GM12873 (cell line): ENCODE measurements at regions not wholly inside any gene's neighbourhood (a gene's known extent, or its start where the extent isn't known, plus 50 kb on each side); places are given as distances from the start of the nearest gene placed in this dataset.

ENCODE experiments used
- TF ChIP-seq, protein P1 (sequence below): IDR thresholded peaks from 2 replicates; pipeline ENCODE4 v1.5.1; 2012; ENCODE audit warnings: low read depth, mild to moderate bottlenecking, moderate library complexity, low read length, control low read depth; ENCODE audit not compliant: insufficient read depth; ENCODE audit errors: missing control alignments

- TF ChIP-seq, protein P1, sequence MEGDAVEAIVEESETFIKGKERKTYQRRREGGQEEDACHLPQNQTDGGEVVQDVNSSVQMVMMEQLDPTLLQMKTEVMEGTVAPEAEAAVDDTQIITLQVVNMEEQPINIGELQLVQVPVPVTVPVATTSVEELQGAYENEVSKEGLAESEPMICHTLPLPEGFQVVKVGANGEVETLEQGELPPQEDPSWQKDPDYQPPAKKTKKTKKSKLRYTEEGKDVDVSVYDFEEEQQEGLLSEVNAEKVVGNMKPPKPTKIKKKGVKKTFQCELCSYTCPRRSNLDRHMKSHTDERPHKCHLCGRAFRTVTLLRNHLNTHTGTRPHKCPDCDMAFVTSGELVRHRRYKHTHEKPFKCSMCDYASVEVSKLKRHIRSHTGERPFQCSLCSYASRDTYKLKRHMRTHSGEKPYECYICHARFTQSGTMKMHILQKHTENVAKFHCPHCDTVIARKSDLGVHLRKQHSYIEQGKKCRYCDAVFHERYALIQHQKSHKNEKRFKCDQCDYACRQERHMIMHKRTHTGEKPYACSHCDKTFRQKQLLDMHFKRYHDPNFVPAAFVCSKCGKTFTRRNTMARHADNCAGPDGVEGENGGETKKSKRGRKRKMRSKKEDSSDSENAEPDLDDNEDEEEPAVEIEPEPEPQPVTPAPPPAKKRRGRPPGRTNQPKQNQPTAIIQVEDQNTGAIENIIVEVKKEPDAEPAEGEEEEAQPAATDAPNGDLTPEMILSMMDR, result no peak
Observed at GRCh38 chr14:56888274-56888673, 78.0 kb upstream of the OTX2 start.

GRCh38 chr14:56887216-56887615 lies 76.9 kb upstream of the OTX2 start:
- TF ChIP-seq, protein P1, result no peak

DNA sequence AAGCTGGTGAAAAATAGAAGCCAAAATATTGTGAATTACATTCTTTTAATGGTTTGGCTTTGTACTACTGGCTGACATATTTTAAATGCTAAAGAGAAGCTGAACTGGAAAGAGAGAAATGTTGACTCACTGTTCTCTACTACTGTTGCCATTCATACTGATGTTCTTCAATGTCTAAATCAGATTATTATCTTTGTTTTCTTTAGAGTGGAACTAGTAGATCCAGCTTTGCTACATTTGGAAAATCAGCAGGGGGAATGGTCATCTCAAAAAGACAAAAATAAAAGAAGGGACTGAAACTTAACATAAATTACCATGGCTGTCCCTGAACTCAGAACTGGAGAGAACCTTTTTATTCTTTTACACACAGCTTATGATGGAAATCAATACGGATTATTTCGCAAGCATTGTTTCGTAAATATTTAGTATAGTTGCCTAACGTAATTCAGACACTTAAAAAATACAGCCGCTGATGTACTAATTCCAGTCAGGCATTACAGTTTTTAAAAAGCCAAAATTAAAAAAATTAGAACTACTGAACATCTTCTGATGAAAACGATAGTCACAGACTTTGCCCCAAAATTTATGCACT lies 76.3 kb upstream of the OTX2 start:
- TF ChIP-seq, protein P1, result no peak

GRCh38 chr14:56885825-56886224 lies 75.5 kb upstream of the OTX2 start:
- TF ChIP-seq, protein P1, result no peak

- TF ChIP-seq, protein P1, result no peak
Observed at GRCh38 chr14:56884617-56885016, 74.3 kb upstream of the OTX2 start.

DNA sequence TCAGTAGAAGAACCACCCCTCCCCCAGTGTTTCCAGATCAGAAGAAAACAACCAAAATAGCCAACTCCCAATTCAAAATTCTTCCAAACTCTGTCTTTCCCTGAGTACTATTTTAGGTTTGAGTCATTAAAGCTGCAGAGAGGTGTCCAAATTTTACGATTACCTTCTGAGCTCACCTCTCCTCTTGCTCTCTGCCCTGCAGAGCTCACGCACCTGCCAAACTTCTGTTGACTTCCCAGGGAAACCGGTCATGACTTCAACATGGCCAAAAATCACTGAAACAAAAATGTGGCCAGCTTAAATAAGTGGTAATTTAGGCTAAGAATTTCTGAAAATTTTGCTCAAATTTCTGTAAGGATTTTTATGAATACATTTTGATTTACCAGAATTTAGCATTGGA lies 70.9 kb upstream of the OTX2 start:
- TF ChIP-seq, protein P1, result no peak

DNA sequence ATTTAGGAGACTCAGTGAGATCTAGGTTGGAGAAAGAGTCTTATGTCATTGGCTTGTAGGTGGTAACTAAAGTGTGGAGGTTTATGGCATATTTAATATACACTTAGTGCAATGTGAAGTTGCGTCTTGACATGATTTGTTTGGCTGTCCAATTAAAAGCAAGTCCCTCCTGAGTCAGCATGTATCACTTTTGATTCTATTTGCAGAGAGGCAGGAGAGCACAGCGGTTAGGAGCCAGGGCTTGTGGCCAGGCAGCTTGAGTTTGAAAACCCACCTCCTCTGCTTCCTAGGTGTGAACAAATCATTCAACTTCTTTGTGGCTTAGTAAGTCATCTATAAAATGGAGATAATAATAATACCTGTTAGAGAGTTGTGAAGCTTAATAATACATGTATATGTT lies 68.5 kb upstream of the OTX2 start:
- TF ChIP-seq, protein P1, result no peak

DNA sequence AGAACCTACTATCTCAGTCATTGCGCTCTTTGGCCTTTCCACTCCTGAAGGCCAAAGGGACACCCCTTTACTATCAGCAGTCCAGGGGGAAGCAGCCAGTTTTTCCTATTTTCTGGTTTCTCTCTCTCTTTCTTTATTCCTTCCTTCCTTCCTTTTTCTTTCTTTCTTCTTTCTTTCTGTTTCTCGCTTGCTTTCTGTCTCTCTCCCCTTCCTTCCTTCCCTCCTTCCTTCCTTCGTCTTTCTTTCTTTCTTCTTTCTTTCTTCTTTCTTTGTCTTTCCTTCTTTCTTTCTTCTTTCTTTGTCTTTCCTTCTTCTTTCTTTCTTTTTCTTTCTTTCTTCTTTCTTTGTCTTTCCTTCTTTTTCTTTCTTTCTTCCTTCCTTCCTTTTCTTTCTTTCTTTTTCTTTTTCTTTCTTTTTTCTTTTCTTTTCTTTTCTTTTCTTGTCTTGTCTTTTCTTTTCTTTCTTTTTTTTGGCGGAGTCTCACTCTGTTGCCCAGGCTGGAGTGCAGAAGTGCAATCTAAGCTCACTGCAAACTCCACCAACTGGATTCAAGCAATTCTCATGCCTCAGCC lies 64.9 kb upstream of the OTX2 start:
- TF ChIP-seq, protein P1, result no peak
